ENCODE measurements at regions not wholly inside any gene's neighbourhood (a gene's known extent, or its start where the extent isn't known, plus 50 kb on each side); places are given as distances from the start of the nearest gene placed in this dataset.
"Not testable (repeated sequence)": the region's sequence is repeated elsewhere in the genome, so short reads cannot be mapped to it uniquely, and the experiment has no call there.

DNA sequence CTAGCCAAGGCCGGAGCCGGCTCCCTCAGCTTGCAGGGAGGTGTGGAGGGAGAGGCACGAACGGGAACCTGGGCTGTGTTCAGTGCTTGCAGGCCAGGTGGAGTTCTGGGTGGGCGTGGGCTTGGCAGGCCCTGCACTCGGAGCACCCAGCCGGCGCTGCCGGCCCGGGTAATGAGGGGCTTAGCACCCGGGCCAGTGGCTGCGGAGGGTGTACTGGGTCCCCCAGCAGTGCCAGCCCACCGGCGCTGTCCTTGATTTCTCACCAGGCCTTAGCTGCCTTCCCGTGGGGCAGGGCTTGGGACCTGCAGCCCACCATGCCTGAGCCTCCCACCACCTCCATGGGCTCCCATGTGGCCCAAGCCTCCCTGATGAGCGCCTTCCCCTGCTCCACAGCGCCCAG lies 430.5 kb upstream of the API5 start:
- not testable (repeated sequence) for ATAC-seq

DNA sequence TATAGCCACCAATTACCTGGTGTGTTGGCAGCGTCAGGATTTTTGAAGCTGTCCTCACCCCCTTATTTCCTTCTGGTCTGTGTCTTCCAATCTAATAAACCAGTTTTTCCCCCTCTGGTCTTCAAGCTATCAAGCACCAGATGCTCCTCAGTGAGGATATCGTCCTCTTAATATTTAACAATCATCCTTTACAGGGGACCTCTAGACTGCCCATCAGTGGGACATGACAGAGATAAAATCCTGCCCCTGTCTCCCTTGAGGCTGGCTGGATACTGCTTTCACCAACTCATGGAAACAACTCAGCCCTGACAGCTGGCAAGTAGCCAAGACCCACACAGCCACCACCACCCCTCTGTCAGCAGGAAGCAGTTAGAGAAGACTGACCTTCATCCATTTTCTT lies 421.0 kb upstream of the API5 start:
- no peak for ATAC-seq

DNA sequence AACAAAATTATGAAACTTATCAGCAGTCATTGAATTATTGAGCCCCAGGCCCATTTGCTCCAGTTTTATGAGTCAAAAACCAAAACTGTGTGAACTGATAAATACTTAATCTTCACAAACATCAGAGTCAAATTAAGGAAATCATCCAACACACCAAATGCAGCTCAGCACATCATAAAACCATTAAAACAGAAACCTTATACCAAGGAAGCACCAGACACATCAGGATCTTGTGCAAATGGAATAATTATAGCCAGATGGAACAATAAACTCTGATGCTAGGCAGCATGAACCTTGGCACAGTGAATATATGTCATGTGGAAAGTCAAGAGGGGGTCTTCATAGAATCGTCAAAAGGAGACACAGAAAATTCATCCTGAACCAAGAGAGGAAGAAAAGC lies 410.7 kb upstream of the API5 start:
- ATAC-seq: no peak

DNA sequence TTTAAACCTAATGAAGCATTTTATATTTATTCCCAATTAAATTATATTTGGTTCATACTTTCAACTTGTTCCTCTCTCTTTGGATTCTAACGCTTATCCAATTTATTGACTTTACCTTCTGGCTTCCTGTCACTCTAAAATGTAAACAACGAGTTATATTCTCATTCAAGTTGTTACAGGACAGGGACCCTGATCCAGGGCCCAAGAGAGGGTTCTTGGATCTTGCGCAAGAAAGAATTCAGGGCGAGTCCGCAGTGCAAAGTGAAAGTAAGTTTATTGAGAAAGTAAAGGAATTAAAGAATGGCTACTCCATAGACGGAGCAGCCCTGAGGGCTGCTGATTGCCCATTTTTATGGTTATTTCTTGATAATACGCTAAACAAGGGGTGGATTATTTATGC lies 405.6 kb upstream of the API5 start:
- ATAC-seq: no peak

DNA sequence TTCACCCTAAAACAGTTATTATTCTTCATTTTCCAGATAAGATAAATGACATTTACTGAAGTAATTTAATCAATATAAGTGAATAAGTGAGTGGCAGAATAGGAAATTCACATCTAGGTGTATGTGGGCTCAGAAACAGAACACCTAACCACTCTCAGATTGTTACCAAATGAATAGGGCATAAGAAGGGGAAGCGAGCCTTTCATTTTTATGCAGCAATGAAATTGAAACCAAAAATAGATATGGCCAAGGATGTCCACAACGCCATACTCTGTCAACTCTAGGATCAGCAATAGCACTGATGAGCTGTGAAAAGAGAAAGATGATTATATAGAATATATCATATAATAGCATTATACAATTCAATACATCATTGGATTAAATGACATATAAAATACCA lies 398.1 kb upstream of the API5 start:
- no peak for ATAC-seq

DNA sequence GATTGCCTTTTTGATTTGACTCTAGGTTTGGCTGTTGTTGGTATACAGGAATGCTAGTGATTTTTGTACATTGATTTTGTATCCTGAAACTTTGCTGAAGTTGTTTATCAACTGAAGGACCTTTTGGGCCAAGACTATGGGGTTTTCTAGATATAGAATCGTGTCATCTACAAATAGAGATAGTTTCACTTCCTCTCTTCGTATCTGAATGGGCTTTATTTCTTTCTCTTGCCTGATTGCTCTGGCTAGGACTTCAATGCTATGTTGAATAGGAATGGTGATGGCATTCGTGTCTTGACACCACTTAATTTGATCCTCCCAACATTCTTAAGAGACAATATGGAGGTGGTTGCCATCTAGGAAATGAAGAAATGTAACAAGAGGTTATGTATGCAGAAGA lies 388.1 kb upstream of the API5 start:
- ATAC-seq: no peak

DNA sequence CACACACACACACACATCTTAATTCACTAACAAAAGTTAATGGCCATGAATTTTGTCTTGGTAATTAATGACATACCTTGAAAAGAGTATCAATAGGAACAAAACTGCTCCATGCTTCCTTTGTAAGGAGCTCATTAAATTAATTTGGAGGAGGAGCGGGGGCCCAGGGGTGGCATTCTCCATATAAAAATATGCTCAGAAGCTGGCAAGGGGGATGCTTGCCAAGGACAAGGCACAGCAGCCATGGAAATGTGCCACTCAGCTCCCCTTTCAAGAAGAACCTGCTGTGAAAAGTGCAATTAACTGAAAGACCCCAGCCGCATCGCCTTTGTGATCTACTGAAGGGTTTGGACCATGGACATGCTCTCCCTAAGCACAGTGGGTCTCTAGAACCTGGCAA lies 385.9 kb upstream of the API5 start:
- ATAC-seq: no peak

DNA sequence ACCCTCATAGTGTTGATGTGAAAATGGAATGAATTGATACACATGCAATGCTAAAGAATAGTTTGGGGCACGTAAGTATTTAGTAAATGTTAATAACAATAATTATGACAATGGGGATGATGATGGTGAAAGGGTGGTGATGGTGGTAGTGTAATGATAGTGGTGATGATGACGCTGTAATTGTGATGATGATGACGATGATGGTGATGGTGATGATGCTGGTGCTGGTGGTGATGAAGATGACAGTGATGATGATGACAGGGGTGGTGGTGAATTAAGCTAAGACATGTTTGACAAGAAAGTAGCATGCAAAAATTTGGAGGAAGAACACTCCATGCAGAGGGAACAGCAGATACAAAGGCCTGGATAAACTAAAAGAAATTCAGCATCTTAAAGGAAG lies 364.4 kb upstream of the API5 start:
- ATAC-seq: no peak

DNA sequence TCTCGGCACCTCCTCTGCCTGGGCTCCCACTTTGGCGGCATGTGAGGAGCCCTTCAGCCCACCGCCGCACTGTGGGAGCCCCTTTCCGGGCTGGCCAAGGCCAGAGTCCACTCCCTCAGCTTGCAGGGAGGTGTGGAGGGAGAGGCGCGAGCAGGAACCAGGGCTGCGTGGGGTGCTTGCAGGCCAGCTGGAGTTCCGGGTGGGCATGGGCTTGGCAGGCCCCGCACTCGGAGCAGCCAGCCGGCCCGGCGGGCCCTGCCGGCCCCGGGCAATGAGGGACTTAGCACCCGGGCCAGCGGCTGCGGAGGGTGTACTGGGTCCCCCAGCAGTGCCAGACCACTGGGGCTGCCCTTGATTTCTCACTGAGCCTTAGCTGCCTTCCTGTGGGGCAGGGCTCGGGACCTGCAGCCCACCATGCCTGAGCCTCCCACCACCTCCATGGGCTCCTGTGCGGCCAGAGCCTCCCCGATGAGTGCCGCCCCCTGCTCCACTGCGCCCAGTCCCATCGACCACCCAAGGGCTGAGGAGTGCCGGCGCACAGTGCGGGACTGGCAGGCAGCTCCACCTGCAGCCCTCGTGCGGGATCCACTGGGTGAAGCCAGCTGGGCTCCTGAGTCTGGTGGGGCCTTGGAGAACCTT lies 361.9 kb upstream of the API5 start:
- not testable (repeated sequence) for ATAC-seq

DNA sequence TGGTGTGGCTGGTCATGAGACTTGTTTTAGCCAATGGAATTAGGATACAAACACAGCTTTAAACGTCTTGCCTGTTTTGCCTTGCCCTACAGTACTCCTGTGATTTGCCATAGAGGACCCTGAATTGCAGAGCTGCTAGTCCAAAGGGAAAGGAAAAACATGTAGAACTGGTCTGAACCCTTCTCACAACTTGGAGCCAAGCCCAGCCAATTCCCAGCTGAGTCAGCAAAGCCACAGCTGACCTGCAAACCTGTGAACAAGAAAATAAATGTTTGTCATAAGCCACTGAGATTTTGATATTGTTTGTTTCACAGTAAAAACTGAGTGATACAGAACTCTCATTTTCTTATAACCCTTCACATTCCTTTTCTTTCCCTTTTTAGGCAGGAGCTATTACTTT lies 360.5 kb upstream of the API5 start:
- ATAC-seq: no peak

DNA sequence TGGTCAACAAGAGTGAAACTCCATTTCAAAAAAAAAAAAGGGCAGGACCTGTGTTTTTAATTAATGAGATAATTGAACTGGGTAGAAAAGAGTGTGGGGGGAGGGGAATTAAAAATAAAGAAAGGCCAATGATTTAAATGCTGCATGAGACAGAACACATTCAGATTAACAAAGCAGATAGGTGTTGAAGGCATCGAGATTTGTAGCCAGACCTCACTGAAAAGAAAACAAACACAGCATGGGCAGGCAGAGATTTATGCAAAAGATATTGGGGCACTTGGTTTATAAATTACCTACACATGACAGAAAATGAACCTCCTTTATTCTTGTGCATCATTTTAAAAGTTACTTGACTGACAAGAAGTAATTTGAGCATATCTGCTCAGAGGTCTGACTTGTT lies 354.0 kb upstream of the API5 start:
- ATAC-seq: no peak

DNA sequence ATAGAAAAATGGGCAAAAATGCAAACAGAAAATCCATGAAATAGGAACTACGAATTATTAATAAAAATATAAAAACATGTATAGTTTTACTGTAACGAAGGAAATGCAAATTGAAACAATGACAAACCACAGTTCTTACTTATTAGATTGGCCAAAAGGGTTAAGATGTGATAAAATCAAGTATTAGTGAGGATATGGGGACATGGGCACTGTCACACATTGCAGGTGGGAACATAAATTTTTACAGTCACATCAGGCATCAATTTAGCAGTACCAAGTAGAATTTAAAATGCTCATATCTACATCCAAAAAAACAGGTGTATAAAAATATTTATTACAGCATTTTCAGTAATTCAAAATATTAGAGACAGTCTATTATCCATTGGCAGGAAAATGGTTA lies 353.2 kb upstream of the API5 start:
- no peak for ATAC-seq

DNA sequence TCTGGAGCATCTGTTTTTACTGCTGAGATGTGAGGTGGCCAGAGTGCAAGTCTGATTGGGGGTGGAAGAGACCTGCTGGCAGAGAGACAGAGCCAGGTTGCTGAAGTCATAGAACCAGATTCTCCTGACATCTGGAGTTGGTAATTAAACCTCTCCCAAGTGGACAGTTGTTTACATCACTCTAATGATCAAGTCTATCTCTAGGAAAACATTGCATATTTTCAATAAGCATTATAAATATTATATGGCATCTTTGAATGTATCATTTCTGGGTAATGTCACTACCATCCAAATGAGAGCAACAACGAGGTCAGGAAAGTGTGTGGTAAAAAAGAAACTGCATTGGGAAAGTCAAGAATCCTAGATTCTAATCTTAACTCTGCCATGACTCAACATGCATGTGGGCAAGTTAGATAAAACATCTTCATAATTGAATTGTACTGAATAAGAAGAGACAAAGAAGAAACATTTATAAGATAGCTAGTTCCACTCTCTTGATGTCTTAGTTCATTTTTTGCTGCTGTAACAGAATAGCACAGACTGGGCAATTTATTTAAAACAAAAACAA lies 351.2 kb upstream of the API5 start:
- ATAC-seq: no peak

DNA sequence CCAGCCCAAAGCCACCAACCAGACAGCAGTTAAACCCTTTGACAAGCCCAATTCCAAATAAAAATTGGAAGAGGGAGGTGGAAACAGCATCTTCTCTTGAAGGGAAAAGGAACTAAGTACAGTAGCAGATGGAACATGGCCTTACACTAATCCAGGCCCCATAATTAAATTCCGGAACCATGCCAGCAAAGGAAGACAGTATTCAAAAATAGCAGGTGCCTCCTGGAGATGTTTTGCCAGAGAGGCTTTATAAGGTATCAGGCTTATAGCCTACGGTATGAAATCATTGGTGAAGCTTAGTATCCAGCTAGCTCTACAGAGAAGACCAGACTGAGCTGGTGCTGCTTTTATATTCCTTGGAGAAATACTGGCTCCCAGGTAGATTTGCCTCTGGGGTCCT lies 344.1 kb upstream of the API5 start:
- no peak for ATAC-seq

DNA sequence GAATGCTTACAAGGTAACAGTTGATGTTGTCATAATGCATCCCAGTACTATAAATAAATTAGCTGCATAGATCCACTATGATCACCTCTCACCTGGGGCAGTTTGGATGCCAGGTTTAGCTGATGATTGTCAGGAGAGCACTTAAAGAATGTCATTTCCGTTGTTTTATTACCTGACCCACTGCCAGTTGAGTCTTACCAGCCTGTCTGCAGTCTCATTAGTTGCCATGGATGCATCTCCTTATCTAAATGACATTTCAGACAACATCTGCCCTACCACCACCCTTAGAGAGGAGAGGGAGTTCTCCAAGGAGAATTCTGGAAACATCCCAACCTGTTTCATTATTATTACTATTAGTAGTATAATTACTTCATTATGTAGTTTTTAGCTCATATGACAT lies 339.1 kb upstream of the API5 start:
- no peak for ATAC-seq

DNA sequence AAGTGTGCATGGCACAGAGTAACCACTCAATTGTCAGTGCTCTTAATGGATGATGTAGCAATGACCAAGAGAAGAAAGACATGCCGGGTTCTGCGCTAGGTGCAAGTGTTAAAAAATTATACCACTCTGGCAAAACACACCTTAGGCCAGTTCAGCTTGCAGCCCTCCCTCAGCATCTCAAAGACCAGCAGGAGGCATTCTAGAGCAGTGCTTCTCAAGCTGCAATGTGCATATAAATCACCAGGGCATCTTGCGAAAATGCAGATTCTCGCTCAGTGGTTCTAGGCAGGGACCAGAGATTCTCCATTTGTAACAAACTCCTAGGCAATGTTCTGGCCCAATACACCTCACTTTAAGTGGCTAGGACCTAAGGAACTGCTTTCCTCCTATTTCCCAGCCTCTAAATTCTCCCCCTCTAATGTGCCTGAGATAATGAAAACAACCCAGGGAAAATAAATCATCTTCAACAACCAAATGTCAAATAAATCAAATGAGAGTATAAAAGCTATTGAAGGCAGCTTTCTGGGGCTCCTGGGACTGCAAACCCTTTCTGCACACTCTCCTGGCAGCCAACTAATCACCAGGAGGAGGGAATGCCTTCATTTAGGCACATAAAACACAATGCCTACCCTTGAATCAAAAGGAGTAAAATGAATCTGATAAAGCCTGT lies 337.2 kb upstream of the API5 start:
- ATAC-seq: no peak

DNA sequence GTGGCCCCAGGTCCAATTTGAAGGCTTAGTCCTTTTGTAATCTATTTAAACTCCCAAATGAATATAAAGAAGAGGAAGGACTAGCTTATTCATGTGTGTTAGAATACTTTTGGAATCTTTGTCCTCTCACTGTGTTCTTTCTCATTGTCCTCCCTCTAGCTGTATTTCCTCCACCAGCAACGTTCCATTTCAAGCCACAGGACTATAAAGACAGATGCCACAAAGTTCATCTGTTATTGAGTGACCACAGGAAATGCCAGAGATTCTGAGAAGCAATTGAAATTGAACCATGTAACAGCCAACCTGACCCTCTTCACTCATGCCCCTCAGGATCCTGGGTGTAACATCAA lies 336.6 kb upstream of the API5 start:
- no peak for ATAC-seq

DNA sequence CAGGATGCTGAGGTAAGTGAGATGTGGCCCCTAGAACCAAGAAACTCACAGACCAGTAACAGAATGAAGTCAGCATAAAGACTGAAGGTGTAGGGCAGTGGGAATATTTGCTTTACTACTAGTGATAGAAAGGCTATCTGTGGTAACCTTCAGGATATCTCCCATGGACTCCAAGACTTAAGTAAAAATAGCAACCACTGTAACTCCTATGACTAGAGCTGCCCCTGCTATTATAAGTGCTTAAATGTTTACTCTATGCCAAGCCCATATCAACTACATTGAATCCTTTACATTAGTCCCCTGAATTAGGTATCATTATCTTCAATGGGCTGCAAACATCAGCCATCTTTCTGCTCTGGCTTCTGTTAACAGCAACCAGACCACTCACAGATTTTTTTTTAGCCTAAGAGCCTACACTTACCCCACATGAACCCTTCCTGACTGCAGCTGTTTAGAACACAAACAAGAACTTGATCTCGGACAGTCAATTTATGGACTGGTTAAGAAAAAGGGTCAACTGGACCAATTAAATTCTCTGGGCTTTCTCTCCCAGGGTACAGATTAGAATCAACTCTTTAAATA lies 335.1 kb upstream of the API5 start:
- ATAC-seq: no peak

DNA sequence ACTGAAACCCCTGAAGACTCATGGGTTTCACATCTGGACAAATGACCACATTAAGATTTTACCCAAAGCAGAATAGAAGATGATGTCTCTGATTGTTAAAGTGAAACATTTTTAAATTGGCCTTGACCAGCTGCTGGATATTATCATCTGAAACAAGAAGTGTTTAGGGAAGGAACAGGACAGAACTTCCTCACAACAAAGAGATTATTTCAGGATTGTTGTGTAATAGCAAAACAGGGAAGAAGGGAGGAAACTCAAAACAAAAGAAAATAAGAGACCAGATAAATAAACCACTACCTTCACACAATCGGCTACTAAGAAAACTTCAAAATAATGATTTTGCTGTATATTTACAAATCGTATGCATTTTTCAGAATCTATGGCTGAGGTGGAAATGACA lies 319.2 kb upstream of the API5 start:
- no peak for ATAC-seq

DNA sequence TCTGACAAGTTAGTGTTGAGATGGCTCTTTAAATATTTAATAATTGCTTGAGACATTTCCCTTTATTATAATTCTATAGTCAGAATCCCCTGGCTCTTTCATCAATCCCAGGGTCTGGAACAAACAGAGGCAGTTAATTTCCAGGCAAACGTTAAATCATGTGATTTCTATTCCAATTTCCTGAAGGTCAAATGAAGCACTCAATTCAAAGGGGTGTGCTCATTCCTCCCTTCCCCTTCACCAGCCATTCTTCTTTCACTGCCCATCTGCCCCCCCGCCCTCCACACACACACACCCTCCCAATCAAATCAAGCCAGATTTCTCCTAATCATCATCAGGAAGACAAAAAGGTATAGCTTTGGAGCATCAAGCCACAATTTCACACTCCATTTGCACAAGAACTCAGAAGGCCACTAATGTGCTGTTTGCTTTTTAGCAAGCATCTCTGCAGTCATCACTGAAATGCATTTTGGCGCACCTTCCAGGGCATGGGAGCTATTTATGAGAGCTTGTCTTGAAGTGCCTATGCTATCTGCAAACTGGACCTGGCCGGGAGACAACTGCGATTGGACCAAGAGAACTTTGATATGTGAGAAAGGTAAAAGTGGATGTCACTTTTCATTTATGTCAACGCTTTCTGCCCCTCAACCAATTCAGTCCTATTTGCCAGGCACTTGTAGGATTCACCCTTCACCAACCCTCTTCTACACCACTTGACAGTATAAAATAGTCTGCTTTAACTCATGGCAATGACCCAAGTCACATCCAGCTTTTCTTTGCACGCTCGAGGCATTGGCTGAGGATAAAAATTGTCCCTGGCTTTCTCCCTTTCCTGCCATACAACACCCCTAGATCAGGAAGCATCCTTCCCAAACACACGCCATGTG lies 315.1 kb upstream of the API5 start:
- no peak for ATAC-seq

DNA sequence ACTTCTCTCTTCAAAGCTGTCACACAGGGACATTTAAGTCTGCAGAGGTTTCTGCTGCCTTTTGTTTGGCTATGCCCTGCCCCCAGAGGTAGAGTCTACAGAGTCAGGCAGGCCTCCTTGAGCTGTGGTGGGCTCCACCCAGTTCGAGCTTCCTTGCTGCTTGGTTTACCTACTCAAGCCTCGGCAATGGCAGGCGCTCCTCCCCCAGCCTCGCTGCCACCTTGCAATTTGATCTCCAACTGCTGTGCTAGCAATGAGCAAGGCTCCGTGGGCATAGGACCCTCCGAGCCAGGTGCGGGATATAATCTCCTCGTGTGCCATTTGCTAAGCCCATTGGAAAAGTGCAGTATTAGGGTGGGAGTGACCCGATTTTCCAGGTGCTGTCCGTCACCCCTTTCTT lies 306.9 kb upstream of the API5 start:
- ATAC-seq: not testable (repeated sequence)

DNA sequence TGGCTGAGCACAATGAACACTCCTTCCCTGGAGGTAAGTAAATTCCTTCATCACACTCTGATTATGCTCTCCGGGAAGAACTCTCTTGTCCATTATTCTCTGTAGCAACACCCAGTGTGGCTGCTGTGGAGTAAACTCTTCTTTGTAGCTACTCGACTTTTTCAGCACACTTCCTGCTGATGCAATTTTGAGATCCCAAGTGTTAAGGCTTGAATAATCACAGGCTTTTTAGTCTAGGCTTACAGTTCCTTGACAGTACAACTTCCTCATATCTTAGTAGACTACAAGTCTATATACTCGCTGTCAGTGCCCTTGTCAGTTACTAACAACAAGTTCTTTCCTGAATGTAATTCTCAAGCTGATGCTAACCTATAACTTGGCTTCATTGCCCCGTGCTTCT lies 301.8 kb upstream of the API5 start:
- no peak for ATAC-seq

DNA sequence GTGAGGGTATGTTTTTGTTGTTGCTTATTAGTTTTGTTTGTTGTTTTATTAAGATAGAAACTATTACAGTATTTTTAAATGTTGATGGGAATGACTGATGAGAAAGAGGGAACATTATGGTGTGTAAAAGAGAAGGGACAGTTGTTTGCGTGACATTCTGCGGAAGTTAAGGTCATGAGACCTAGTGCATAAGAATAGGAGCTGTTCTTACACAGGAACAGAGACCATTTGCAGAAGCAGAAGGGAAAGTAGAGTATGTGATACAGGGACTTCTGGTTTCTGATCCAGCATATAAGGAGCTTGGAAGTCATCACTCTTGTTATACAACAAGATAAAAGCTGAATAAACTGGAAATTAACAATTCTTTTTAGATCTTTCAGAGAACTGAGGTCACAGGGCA lies 299.2 kb upstream of the API5 start:
- ATAC-seq: no peak

Data from esophagus mucosa (tissue), 1 donor.